HG02798 (cell line): ENCODE measurements at regions not wholly inside any gene's neighbourhood (a gene's known extent, or its start where the extent isn't known, plus 50 kb on each side); places are given as distances from the start of the nearest gene placed in this dataset.
A peak's percentile ranks its signal among the peaks of the same experiment; 100 is the strongest.

ENCODE experiments used
- ATAC-seq: cut with Tn5 transposase; IDR thresholded peaks from one replicate; pipeline ENCODE4 v1.9.1; 2021; ENCODE audit warnings: mild to moderate bottlenecking; ENCODE audit not compliant: unreplicated experiment, poor library complexity

GRCh38 chr1:14504517-14504916 lies 94.0 kb upstream of the KAZN start:
- ATAC-seq: no peak

- no peak for ATAC-seq
These were observed 91.8 kb upstream of the KAZN start for GRCh38 chr1:14506471-14507255.

- no peak for ATAC-seq
These were observed 91.2 kb upstream of the KAZN start for GRCh38 chr1:14507262-14507661.

- ATAC-seq: no peak
These were observed 89.9 kb upstream of the KAZN start for GRCh38 chr1:14508613-14509012.

- no peak for ATAC-seq
These were observed 87.3 kb upstream of the KAZN start for GRCh38 chr1:14511166-14511680.

GRCh38 chr1:14511796-14512585 lies 86.5 kb upstream of the KAZN start:
- no peak for ATAC-seq

- ATAC-seq: no peak
These were observed 85.4 kb upstream of the KAZN start for GRCh38 chr1:14513111-14513510.

GRCh38 chr1:14514739-14515138 lies 83.7 kb upstream of the KAZN start:
- no peak for ATAC-seq

- peak; percentile 34 for ATAC-seq
These were observed 81.3 kb upstream of the KAZN start for GRCh38 chr1:14516974-14517840.

- ATAC-seq: no peak
These were observed 80.7 kb upstream of the KAZN start for GRCh38 chr1:14517841-14518180.

- no peak for ATAC-seq
These were observed 78.5 kb upstream of the KAZN start for GRCh38 chr1:14519976-14520375.

GRCh38 chr1:14520514-14521163 lies 77.8 kb upstream of the KAZN start:
- ATAC-seq: no peak

- no peak for ATAC-seq
These were observed 76.9 kb upstream of the KAZN start for GRCh38 chr1:14521622-14522021.

GRCh38 chr1:14522077-14522925 lies 76.2 kb upstream of the KAZN start:
- ATAC-seq: no peak

- peak; percentile 65 for ATAC-seq
These were observed 75.6 kb upstream of the KAZN start for GRCh38 chr1:14522926-14523241.

- ATAC-seq: no peak
These were observed 73.5 kb upstream of the KAZN start for GRCh38 chr1:14524826-14525636.

- no peak for ATAC-seq
These were observed 69.0 kb upstream of the KAZN start for GRCh38 chr1:14529475-14529874.

- ATAC-seq: no peak
These were observed 67.0 kb upstream of the KAZN start for GRCh38 chr1:14531519-14531918.
